Adrenal gland (tissue), 5 donors: ENCODE measurements at regions not wholly inside any gene's neighbourhood (a gene's known extent, or its start where the extent isn't known, plus 50 kb on each side); places are given as distances from the start of the nearest gene placed in this dataset.

Experiments
- POLR2A ChIP-seq, 2 donors: fragments of 450-650 bp; IDR thresholded peaks; one replicate each; pipeline ENCODE4 v1.6.1; 2017; ENCODE audit warnings: antibody characterized with exemption in 2 of 2, mild to moderate bottlenecking in 2 of 2, moderate library complexity in 1 of 2
- TF ChIP-seq, protein P1 (sequence below), 6 experiments: fragments of 450-650 bp in 4 of 6; fragments of 200-600 bp in 2 of 6; sonication (generic) in 1 of 6; IDR thresholded peaks; 1 replicate in 5 of 6; 2 replicates in 1 of 6; pipeline versions ENCODE4 v1.5.1 to v1.8.0; 2016 to 2021; ENCODE audit warnings: antibody characterized with exemption in 6 of 6, mild to moderate bottlenecking in 2 of 6, moderate library complexity in 1 of 6
- donor health status: DM: no; HTN: no; CAD: no.

DNA sequence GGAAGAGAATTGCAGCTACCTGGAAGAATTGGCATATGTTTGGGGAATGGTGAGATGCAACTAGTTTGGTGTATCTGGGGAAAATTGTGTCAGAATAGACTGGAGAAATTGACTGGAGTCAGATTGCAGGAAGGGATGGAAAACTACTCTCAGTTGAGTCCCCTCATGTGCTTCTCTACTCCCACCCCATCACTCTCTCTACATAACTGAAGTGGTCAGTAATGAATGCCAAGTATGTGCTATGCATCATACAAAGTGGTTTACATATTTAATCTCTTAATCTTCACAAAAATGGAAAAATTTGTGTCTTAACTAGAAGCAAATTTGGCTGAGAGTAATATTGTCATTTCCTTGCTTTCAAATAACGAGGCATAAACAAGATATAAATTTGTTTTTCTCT lies 146.4 kb upstream of the TNC start:
- TF ChIP-seq, protein P1, sequence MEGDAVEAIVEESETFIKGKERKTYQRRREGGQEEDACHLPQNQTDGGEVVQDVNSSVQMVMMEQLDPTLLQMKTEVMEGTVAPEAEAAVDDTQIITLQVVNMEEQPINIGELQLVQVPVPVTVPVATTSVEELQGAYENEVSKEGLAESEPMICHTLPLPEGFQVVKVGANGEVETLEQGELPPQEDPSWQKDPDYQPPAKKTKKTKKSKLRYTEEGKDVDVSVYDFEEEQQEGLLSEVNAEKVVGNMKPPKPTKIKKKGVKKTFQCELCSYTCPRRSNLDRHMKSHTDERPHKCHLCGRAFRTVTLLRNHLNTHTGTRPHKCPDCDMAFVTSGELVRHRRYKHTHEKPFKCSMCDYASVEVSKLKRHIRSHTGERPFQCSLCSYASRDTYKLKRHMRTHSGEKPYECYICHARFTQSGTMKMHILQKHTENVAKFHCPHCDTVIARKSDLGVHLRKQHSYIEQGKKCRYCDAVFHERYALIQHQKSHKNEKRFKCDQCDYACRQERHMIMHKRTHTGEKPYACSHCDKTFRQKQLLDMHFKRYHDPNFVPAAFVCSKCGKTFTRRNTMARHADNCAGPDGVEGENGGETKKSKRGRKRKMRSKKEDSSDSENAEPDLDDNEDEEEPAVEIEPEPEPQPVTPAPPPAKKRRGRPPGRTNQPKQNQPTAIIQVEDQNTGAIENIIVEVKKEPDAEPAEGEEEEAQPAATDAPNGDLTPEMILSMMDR (IDR thresholded peaks at IDR 0.05), result no peak
- TF ChIP-seq POLR2A (IDR thresholded peaks at IDR 0.05), result no peak
